PC-9 (cell line): ENCODE measurements at regions not wholly inside any gene's neighbourhood (a gene's known extent, or its start where the extent isn't known, plus 50 kb on each side); places are given as distances from the start of the nearest gene placed in this dataset.

Experiments used
- BruUV-seq: library from RNA; stranded (reverse); fragments of 400-500 nt; replicated peaks from 2 replicates; lab custom pipeline; 2021; lab: Mats Ljungman, UMichigan
- CTCF ChIA-PET: fragments of 300-600 bp; sonication (Branson Sonifier 250); formaldehyde crosslinking; loops from one replicate; lab custom pipeline; 2022; ENCODE audit warnings: antibody characterized with exemption; lab: Charles Lee
- POLR2A ChIA-PET: fragments of 300-600 bp; sonication (Branson Sonifier 250); formaldehyde crosslinking; loops from one replicate; lab custom pipeline; 2022; ENCODE audit warnings: antibody characterized with exemption; ENCODE audit not compliant: unreplicated experiment; lab: Charles Lee
- DNase-seq, 2 experiments: peaks; one replicate each; pipeline versions ENCODE4 v3.0.0 to v3.0.0-alpha.2; 2015 to 2022; ENCODE audit warnings: mixed read lengths in 1 of 2
- H2AFZ ChIP-seq: fragments of 200-600 bp; sonication (generic); 2 replicates; pipeline ENCODE4 v1.8.1; 2017; ENCODE audit warnings: antibody characterized with exemption
- H3F3A ChIP-seq: fragments of 200-600 bp; sonication (generic); 2 replicates; pipeline ENCODE4 v1.8.1; 2017; ENCODE audit warnings: antibody characterized with exemption, mild to moderate bottlenecking, low read depth; ENCODE audit not compliant: insufficient read depth
- H3K27ac ChIP-seq: fragments of 200-600 bp; sonication (generic); 2 replicates; pipeline ENCODE4 v1.6.1; 2016; ENCODE audit warnings: mixed run types
- H3K27me3 ChIP-seq: fragments of 200-600 bp; sonication (generic); 2 replicates; pipeline ENCODE4 v1.6.1; 2016; ENCODE audit warnings: low read depth, mixed run types; ENCODE audit not compliant: insufficient read depth
- H3K36me3 ChIP-seq: fragments of 200-600 bp; sonication (generic); 2 replicates; pipeline ENCODE4 v1.6.1; 2016; ENCODE audit warnings: low read depth, mixed run types
- H3K4me1 ChIP-seq: fragments of 200-600 bp; sonication (generic); replicated peaks from 2 replicates; pipeline ENCODE4 v1.6.1; 2016; ENCODE audit warnings: mixed run types; ENCODE audit not compliant: insufficient read depth
- H3K4me2 ChIP-seq: fragments of 200-600 bp; sonication (generic); 2 replicates; pipeline ENCODE4 v1.6.1; 2017; ENCODE audit warnings: mixed run types
- H3K4me3 ChIP-seq: fragments of 200-600 bp; sonication (generic); 2 replicates; pipeline ENCODE4 v1.6.1; 2016; ENCODE audit warnings: mixed run types
- H3K79me2 ChIP-seq: fragments of 200-600 bp; sonication (generic); 2 replicates; pipeline ENCODE4 v1.6.1; 2017; ENCODE audit warnings: low read depth, mixed run types
- H3K9me2 ChIP-seq: fragments of 200-600 bp; sonication (generic); 2 replicates; pipeline ENCODE4 v1.8.1; 2017; ENCODE audit warnings: mild to moderate bottlenecking; ENCODE audit not compliant: insufficient read depth
- H3K9me3 ChIP-seq: fragments of 200-600 bp; sonication (generic); 2 replicates; pipeline ENCODE4 v1.8.1; 2016; ENCODE audit warnings: low read depth; ENCODE audit not compliant: insufficient read depth
- H4K20me1 ChIP-seq: fragments of 200-600 bp; sonication (generic); 2 replicates; pipeline ENCODE4 v1.8.1; 2017; ENCODE audit not compliant: insufficient read depth
- EZH2 ChIP-seq: fragments of 200-600 bp; sonication (generic); IDR thresholded peaks from 2 replicates; pipeline ENCODE4 v1.8.0; 2017; ENCODE audit warnings: antibody characterized with exemption, low read depth
- intact Hi-C: fragments of 100-400 bp; cut with micrococcal nuclease; formaldehyde crosslinking; loops from one replicate; pipeline ENCODE4 v1.10.0; 2022; ENCODE audit not compliant: unreplicated experiment
- TF ChIP-seq, protein P1 (sequence below): fragments of 200-600 bp; sonication (generic); conservative IDR thresholded peaks from 2 replicates; pipeline ENCODE4 v1.6.1; 2017; ENCODE audit warnings: mixed run types, antibody characterized with exemption, mild to moderate bottlenecking, moderate library complexity

DNA sequence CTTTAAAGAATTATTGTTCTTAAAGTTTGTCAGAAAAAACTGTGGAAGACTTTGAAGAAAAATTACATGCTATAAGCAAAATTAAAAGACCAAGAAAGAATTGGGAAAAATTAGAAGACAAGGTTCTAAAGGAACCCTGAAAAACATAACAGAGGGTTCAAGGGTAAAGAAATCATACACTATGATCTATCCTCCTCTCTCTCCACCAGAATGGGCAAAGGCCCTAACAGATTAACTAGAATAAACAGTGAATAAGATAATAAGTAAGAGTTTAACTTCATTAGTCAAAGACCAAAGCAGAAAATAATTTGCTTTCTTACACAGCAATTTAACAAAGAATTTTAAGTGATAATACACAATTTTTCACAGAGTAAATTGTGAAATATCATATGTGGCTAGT, 201.2 kb upstream of the PDE10A start:
- TF ChIP-seq, protein P1, sequence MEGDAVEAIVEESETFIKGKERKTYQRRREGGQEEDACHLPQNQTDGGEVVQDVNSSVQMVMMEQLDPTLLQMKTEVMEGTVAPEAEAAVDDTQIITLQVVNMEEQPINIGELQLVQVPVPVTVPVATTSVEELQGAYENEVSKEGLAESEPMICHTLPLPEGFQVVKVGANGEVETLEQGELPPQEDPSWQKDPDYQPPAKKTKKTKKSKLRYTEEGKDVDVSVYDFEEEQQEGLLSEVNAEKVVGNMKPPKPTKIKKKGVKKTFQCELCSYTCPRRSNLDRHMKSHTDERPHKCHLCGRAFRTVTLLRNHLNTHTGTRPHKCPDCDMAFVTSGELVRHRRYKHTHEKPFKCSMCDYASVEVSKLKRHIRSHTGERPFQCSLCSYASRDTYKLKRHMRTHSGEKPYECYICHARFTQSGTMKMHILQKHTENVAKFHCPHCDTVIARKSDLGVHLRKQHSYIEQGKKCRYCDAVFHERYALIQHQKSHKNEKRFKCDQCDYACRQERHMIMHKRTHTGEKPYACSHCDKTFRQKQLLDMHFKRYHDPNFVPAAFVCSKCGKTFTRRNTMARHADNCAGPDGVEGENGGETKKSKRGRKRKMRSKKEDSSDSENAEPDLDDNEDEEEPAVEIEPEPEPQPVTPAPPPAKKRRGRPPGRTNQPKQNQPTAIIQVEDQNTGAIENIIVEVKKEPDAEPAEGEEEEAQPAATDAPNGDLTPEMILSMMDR = no peak
- TF ChIP-seq EZH2 = no peak
- Histone ChIP-seq H3K4me1 (no peaks in the 10 kb centered on the region), H3K4me2 (no peak overlapping the region), H4K20me1 (no peaks in the 10 kb centered on the region), H3K27ac (no peak overlapping the region), H2AFZ (no peak overlapping the region), H3K79me2 (no peaks in the 10 kb centered on the region), H3K9me2 (no peaks in the 10 kb centered on the region), H3F3A (no peaks in the 10 kb centered on the region), H3K36me3 (no peaks in the 10 kb centered on the region), H3K27me3 (peaks cover 29% of the 10 kb centered on the region), H3K9me3 (no peaks in the 10 kb centered on the region), H3K4me3 (no peak overlapping the region)
- CTCF ChIA-PET = no interaction called here
- DNase-seq = no peak
- POLR2A ChIA-PET = no interaction called here
- no TSS peak for BruUV-seq
- intact Hi-C loops = no loop called here

- Histone ChIP-seq H3F3A (no peaks in the 10 kb centered on the region), H3K4me2 (no peak overlapping the region), H4K20me1 (no peaks in the 10 kb centered on the region), H3K36me3 (no peaks in the 10 kb centered on the region), H3K4me3 (no peak overlapping the region), H3K9me3 (no peaks in the 10 kb centered on the region), H3K27ac (no peak overlapping the region), H3K79me2 (no peaks in the 10 kb centered on the region), H2AFZ (no peak overlapping the region), H3K27me3 (peaks cover 32% of the 10 kb centered on the region), H3K4me1 (no peaks in the 10 kb centered on the region), H3K9me2 (no peaks in the 10 kb centered on the region)
- TF ChIP-seq EZH2 = no peak
- TF ChIP-seq, protein P1 = no peak
- ChIA-PET CTCF (no interaction called here), POLR2A (no interaction called here)
- DNase-seq = no peak
- intact Hi-C loops = no loop called here
- BruUV-seq = no TSS peak
These were observed 200.8 kb upstream of the PDE10A start for GRCh38 chr6:165863801-165864200.

- intact Hi-C loops = no loop called here
- Histone ChIP-seq H3K36me3 (no peaks in the 10 kb centered on the region), H3K27me3 (peaks cover 39% of the 10 kb centered on the region), H3K4me1 (no peaks in the 10 kb centered on the region), H2AFZ (no peak overlapping the region), H3K27ac (no peak overlapping the region), H3K4me2 (no peak overlapping the region), H4K20me1 (no peaks in the 10 kb centered on the region), H3F3A (no peaks in the 10 kb centered on the region), H3K9me3 (no peaks in the 10 kb centered on the region), H3K9me2 (no peaks in the 10 kb centered on the region), H3K4me3 (no peak overlapping the region), H3K79me2 (no peaks in the 10 kb centered on the region)
- BruUV-seq = no TSS peak
- ChIA-PET POLR2A (no interaction called here), CTCF (no interaction called here)
- TF ChIP-seq, protein P1 = no peak
- TF ChIP-seq EZH2 = no peak
- DNase-seq = no peak
These were observed 199.8 kb upstream of the PDE10A start for GRCh38 chr6:165862813-165863212.
